ENCODE measurements at regions not wholly inside any gene's neighbourhood (a gene's known extent, or its start where the extent isn't known, plus 50 kb on each side); places are given as distances from the start of the nearest gene placed in this dataset.

- Histone ChIP-seq H3K36me3 (no peaks in the 10 kb centered on the region), H3K4me1 (no peaks in the 10 kb centered on the region), H3K4me3 (no peak overlapping the region), H3K9me3 (no peaks in the 10 kb centered on the region), H3K27ac (no peak overlapping the region), H3K27me3 (no peaks in the 10 kb centered on the region)
- WGBS, 2 donors, result 81% methylated on average over 1 of the region's 1 CpG
- TF ChIP-seq, protein P1, sequence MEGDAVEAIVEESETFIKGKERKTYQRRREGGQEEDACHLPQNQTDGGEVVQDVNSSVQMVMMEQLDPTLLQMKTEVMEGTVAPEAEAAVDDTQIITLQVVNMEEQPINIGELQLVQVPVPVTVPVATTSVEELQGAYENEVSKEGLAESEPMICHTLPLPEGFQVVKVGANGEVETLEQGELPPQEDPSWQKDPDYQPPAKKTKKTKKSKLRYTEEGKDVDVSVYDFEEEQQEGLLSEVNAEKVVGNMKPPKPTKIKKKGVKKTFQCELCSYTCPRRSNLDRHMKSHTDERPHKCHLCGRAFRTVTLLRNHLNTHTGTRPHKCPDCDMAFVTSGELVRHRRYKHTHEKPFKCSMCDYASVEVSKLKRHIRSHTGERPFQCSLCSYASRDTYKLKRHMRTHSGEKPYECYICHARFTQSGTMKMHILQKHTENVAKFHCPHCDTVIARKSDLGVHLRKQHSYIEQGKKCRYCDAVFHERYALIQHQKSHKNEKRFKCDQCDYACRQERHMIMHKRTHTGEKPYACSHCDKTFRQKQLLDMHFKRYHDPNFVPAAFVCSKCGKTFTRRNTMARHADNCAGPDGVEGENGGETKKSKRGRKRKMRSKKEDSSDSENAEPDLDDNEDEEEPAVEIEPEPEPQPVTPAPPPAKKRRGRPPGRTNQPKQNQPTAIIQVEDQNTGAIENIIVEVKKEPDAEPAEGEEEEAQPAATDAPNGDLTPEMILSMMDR (IDR thresholded peaks at IDR 0.05), result no peak
- no peak for TF ChIP-seq POLR2A (IDR thresholded peaks at IDR 0.05)
- intact Hi-C loops (cut with DNase I), result no loop called here
- no peak for DNase-seq
Measured at GRCh38 chr13:90708128-90708527, 639.4 kb upstream of the MIR17HG start.

DNA sequence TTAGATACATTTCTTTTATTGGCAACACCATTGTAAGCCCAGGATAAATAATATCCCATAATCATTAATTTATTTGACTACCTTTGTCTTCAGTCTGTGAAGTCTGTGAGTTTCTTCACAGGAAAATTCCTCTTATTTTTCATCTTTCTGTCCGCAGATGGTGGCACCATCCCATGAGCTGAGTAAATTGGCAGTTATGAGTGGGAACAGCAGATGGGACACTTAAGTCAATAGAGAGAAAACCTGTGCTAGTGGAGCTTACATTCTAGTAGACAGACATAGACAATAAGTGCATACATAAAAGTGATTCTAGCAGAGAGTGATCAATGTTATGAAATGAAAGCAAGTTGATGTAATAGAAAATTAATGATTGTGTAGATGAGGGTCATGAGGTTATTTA lies 638.2 kb upstream of the MIR17HG start:
- WGBS, 2 donors, result 67% methylated on average over 1 of the region's 1 CpG

DNA sequence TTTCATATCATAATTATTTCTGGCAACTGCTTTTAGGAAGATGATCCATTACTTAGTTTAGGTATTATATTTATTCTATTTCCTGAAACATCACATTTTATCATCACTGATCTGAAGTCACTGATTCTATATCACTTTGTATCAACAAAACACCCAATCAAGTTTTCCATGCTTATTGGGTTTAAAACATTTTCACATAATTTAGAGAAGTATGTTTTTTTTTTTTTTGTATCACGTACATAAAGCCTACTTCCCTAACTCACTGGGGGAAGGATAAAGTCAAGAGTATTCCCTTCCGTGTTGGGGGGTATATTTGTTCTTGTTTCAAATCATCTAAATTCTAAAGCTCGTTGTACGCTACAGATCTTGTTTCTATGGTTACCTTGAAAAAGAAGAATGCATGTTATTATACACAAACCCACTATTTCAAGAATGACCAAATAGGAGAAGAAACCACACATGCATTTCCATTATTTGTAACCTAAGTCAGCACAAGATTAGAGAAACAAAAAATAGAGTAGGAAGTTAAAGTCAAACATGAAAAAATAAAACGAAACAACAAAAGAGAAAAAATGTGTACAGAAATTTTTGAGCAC lies 637.2 kb upstream of the MIR17HG start:
- WGBS, 2 donors, result 41 to 48% methylated on average over 5 of the region's 5 CpGs
- Histone ChIP-seq H3K4me1 (no peaks in the 10 kb centered on the region), H3K36me3 (no peaks in the 10 kb centered on the region), H3K27me3 (no peaks in the 10 kb centered on the region), H3K4me3 (no peak overlapping the region), H3K27ac (no peak overlapping the region), H3K9me3 (no peaks in the 10 kb centered on the region)
- TF ChIP-seq POLR2A (IDR thresholded peaks at IDR 0.05), result no peak
- DNase-seq, result no peak
- intact Hi-C loops (cut with DNase I), result no loop called here

More for the DNA sequence above, 638.2 kb upstream of the MIR17HG start:
- H3K9me3 ChIP-seq, result no peaks in the 10 kb centered on the region
- H3K36me3 ChIP-seq, result no peaks in the 10 kb centered on the region
- intact Hi-C loops (cut with DNase I), result no loop called here
- no peaks in the 10 kb centered on the region for H3K27me3 ChIP-seq
- no peak for DNase-seq
- TF ChIP-seq POLR2A (IDR thresholded peaks at IDR 0.05), result no peak
- TF ChIP-seq, protein P1 (IDR thresholded peaks at IDR 0.05), result no peak
- H3K27ac ChIP-seq, result no peak overlapping the region
- H3K4me1 ChIP-seq, result no peaks in the 10 kb centered on the region
- H3K4me3 ChIP-seq, result no peak overlapping the region

GRCh38 chr13:90713441-90714133 lies 633.9 kb upstream of the MIR17HG start:
- DNase-seq, result no peak
- WGBS, 2 donors, result 84 to 90% methylated on average over 4 of the region's 4 CpGs
- no peaks in the 10 kb centered on the region for H3K27me3 ChIP-seq
- no peaks in the 10 kb centered on the region for H3K36me3 ChIP-seq
- no peak overlapping the region for H3K27ac ChIP-seq
- TF ChIP-seq POLR2A (IDR thresholded peaks at IDR 0.05), result no peak
- TF ChIP-seq, protein P1 (IDR thresholded peaks at IDR 0.05), result no peak
- H3K9me3 ChIP-seq, result no peaks in the 10 kb centered on the region
- H3K4me1 ChIP-seq, result no peaks in the 10 kb centered on the region
- H3K4me3 ChIP-seq, result no peak overlapping the region
- intact Hi-C loops (cut with DNase I), result no loop called here

DNA sequence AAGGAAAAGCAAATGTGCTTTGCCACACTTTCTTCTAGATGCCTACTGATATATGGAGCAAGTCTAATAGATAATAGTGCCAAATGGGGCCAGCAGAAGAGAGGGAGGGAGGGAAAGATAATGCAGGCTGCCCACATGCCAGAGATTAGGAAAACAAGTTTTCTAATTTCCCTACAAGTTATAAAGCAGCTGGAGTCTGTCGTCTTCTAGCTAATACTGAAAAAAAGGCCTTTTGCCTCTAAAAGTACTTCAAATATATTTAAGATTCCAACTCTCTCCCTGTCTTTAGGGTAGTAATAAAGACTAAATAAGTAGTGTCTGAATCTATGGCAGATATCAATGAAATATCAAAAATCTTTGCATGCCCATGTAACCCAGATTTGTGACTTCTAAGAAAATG lies 632.0 kb upstream of the MIR17HG start:
- H3K9me3 ChIP-seq, result no peaks in the 10 kb centered on the region
- DNase-seq, result no peak
- WGBS, 2 donors, result 53 to 71% methylated on average over 1 of the region's 1 CpG
- no peaks in the 10 kb centered on the region for H3K36me3 ChIP-seq
- no peak overlapping the region for H3K27ac ChIP-seq
- no peak for TF ChIP-seq POLR2A (IDR thresholded peaks at IDR 0.05)
- TF ChIP-seq, protein P1 (IDR thresholded peaks at IDR 0.05), result no peak
- H3K4me3 ChIP-seq, result no peak overlapping the region
- intact Hi-C loops (cut with DNase I), result no loop called here
- no peaks in the 10 kb centered on the region for H3K4me1 ChIP-seq
- H3K27me3 ChIP-seq, result no peaks in the 10 kb centered on the region

Measured in esophagus squamous epithelium (tissue), 5 donors.